DMS114 treated with DMSO at 0.1 percent for 48 hours (cell line): ENCODE measurements at regions not wholly inside any gene's neighbourhood (a gene's known extent, or its start where the extent isn't known, plus 50 kb on each side); places are given as distances from the start of the nearest gene placed in this dataset.

Experiments
- DNase-seq: peaks from one replicate; lab custom pipeline; 2025; ENCODE audit not compliant: unreplicated experiment; lab: John Stamatoyannopoulos, UW

GRCh38 chr7:128145191-128145590, 95.9 kb upstream of the LEP start:
- no peak for DNase-seq

- no peak for DNase-seq
Observed at GRCh38 chr7:128146052-128146451, 95.0 kb upstream of the LEP start.

- DNase-seq: no peak
Observed at GRCh38 chr7:128148676-128149075, 92.4 kb upstream of the LEP start.

DNA sequence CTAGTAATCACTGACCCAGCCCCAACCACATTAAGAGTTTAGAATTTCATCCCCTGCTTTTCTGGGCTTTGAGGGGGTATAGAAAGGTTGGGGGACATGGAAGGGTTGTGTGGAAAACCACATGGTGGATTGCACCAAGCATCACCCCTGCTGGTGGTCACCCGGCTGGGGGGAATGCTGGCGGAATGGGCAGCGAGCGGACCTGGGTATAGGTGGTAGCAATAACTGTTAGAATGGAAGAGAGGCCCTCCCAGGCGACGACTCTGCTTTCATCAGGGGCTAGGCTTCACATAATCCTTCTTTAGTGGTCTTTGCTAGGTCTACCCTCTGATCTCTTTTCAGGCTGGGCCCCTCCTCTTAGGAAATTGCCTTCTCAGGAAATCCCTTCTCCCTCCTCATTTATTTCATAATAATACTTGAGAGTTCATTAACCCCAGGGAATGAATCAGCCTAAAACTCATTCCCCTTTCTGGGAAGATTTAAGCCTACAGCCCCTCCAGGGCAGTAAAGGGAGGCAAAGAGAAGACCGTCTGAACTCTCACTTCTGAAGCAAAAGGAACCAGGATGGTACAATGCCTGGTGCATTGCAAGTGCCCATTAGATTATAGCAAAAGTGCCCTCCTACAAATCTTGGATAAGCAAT, 90.7 kb upstream of the LEP start:
- no peak for DNase-seq

DNA sequence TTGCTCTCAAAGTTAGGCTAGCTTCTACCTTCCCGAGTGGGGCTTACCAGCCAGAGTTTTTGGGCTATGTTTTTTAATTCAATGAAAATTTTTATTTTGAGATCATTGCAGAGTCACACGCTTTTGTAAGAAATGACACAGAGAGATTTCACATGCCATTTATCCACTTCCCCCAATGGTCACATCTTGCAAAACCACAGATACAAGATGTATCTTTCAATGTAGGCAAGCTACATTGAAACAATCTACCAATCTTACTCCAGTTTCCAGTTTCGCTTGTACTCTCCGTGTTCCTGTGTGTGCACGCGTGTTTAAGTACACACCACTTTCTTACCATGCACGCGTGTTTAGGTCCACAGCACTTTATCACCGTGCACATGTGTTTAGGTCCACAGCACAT, 89.4 kb upstream of the LEP start:
- no peak for DNase-seq

- no peak for DNase-seq
Observed at GRCh38 chr7:128152721-128153120, 88.4 kb upstream of the LEP start.

DNA sequence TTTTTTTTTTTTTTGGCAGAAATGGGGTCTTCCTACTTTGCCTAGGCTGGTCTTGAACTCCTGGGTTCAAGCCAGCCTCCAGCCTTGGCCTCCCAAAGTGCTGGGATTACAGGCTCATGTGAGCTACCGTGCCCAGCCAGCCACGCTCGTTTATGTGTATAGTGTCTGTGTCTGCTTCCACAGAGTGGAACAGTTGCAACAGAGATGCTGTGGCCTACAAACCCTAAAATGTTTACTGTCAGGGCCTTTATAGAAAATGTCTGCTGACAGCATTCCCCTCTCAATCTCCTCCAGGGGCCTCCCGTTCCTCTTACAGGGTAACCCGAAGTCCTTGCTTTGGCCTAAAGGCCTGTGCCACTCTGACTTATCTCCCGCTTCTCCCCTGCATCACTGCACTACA, 87.6 kb upstream of the LEP start:
- DNase-seq: no peak

DNA sequence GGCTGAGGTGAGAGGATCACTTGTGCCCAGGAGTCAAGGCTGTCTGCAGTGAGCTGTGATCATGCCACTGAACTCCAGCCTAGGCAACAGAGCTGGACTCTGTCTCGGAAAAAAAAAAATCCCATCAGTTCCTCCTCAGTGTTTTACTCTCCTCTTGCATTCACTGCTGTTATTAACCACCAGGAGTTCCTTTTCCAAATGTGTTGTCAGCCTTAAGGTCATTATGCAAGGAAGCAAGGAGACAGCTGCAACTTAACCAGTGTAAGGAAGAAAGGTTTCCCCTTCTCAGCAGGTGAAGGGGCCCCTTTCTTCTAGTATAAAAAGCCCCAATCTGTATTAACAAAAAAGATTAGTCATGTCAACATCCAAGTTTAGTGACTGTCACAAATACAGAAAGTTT, 86.6 kb upstream of the LEP start:
- DNase-seq: no peak

DNA sequence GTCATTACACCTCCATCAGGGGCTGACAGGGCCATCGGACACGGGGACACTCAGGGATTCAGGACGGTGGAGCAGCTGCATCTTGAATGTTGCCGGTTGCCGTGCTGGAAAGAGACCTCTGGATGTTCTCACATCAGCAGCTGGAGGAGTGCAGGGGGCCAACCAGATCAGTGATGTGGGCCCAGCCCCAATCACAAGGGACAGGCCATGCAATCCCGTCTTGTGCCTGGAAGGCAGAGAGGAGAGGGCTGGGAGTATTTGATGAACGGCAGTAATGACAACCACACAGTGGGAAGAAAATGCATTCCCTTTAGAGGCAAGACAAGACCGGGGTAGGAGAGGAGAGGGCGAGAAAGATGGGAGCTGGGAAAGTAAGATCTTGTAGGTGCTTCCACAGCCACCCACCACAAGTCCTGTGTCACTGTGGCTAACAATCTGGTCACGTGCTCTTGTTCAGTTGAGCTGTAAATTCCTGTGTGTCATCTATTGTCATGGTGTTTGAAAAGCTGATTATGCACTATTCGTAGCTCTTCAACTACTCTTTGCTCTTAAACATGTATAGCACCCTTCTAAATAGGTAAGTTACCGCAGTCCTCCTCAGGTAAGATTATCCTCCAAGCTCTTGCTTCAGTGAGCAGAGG, 85.9 kb upstream of the LEP start:
- DNase-seq: no peak

GRCh38 chr7:128157906-128158305, 83.2 kb upstream of the LEP start:
- no peak for DNase-seq

GRCh38 chr7:128158370-128158769, 82.7 kb upstream of the LEP start:
- DNase-seq: no peak

- no peak for DNase-seq
Observed at GRCh38 chr7:128160296-128160695, 80.8 kb upstream of the LEP start.

DNA sequence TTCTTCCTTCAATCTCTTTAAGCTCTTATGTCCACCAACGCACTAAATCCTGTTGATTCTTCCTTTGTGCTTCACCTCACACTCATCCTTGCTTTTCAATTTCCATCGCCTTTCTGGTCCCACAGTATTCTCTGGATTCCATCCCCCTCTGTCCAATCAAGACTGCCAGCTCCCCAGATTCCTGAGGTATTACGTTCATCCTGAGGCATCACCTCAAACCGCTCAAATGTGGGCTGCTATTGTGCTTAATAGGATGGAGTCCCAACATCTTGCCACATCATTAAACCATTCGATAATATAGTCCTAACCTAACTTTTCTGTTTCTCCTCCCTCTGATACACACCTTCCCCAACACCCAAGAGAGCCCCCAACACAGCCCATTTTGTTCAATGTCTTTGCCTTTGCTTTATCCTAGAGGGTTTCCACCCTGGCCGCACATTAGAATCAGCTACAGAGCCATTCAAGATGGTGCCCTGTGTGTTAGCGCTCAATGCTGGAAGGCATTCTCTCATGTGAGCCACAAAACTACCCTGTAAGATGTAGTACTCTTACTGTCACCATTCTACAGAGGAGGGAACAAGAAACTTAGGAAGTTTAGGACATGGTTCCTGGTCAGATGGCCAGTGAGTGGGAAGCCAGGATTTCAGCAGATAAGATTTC, 79.5 kb upstream of the LEP start:
- no peak for DNase-seq

DNA sequence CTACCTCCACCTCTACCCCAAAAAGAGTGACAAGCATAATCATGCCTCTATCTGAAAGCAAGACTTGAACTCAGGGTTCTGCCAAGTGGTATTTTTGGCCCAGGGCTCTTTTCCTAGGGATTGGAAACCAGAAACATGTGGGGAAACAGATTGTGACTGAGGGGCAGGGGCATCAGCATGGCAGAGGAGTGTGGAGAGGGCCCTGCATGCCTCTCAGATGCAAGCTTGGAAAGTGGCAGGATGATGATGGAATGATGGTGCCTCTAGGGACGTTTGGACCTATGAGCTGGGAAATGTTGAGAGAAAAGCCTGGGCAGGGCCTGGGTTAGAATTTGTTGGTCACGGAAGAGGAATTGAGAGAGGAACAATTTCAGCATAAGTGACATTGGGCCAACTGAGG, 78.4 kb upstream of the LEP start:
- no peak for DNase-seq

DNA sequence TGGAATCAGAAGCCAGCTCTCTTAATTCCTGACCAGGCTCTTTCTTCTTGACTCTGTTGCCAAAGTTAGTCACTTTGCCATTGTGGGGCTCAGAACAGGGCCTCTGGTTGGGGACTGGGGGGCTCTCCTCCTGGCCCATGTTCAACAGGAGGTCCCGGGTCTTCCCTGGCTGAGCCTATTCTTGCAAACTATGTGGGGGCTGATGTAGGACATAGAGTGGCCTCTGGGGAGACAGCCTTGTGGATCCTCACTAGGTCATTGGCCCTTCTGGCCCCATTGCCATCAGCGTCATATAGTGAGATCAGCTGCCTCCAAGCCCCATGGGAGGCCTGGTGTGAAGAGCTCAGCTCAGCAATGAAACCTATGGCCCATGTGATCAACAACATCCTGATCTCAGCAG, 77.6 kb upstream of the LEP start:
- DNase-seq: no peak

DNA sequence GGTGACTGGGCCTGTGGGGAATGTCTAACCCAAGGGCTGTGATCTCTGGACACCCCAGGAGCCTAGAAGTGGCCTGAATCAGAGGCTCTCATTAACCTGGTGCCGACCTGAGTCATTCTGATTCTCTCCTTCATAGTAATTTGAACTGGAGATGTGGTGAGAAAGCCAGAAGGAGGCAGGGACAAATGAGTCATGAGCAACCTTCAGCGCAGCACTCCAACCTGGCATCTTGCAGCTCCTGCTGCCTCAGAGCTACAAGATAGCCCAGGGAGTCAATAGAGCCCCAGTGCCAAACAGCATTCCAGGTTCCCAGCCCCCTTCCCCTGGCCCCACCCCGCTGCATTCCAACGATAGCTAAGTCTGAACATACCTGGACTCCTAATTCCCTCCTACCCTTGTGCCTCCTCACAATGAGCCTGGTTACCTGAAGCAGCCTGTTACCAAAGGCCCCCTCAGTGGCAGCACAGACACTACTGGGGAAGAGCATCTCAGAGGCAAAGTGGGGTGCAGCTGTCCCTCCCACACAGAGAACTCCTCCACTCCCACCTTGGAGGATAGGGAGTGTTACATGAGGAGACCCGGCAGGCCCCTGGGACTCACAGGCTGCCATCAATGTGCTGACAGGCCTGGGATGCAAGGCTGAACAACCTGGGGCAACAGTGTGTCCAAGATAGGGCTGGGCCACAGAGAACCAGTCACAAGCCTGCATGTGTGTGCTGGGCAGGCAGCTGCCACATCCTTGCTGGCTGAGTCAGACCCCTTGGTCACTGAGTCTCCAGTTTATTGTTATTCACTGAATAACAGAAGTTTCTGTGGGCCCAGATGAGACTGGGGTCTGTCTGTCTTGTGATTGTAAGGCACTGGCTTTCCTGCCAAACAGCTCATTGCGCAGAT, 76.8 kb upstream of the LEP start:
- no peak for DNase-seq

DNA sequence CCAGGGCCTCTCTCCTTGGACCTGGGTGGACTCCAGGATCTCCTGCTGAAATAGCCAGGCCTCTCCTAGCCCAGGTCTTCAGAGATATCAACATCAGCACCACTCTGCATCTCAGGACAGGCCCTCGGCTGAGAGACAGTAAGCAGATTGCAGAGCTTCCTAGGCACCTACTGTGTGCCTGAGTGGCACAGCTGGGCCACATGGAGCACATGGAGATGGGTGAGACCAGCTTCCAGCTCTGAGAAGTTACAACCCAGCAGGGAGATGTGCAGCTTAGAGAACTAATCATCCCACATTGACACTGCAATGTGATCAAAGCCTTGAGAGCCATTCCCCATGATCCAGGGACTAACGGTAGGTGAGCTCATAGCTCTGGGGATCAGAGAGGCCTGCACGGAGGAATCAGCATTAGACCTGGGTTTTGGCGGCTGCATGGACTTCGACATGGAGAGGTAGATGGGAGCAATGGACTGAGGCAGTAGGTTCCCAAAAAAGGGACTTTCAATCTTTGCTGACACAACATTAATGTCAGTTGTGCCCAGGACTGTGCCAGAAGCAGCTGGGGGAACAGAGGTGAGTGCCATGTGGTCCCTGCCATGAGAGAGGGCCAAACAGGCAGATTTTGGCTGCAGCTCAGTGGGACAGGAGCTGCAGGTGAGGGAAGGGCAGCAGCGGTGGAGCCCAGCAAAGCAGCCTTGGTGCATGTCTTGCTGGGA, 76.0 kb upstream of the LEP start:
- DNase-seq: no peak

- no peak for DNase-seq
Observed at GRCh38 chr7:128165927-128166420, 75.1 kb upstream of the LEP start.

- no peak for DNase-seq
Observed at GRCh38 chr7:128166603-128167041, 74.5 kb upstream of the LEP start.

- DNase-seq: peak; percentile 13
Observed at GRCh38 chr7:128167042-128167701, 73.9 kb upstream of the LEP start.
